ENCODE measurements at regions not wholly inside any gene's neighbourhood (a gene's known extent, or its start where the extent isn't known, plus 50 kb on each side); places are given as distances from the start of the nearest gene placed in this dataset.

DNA sequence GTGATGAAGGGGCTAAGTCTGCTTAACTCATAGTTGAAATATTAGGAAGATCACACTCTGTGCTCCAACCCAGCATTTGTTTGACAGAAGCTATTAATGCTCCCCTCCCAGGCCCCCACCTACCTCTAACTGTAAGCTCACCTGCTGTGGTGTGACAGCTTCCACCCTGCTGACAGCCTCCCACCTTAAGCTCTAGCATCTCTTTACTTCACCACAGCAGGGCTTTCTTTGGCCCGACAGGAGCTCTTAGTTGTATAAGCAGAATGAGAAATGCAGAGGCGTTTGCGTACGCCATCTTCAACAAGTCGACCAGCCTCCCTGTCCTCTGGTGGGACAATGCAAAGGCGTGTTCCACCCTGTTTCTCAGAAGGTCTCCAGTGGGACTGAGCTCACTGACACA, 80.1 kb upstream of the OSBPL8 start:
- TF ChIP-seq, protein P1, sequence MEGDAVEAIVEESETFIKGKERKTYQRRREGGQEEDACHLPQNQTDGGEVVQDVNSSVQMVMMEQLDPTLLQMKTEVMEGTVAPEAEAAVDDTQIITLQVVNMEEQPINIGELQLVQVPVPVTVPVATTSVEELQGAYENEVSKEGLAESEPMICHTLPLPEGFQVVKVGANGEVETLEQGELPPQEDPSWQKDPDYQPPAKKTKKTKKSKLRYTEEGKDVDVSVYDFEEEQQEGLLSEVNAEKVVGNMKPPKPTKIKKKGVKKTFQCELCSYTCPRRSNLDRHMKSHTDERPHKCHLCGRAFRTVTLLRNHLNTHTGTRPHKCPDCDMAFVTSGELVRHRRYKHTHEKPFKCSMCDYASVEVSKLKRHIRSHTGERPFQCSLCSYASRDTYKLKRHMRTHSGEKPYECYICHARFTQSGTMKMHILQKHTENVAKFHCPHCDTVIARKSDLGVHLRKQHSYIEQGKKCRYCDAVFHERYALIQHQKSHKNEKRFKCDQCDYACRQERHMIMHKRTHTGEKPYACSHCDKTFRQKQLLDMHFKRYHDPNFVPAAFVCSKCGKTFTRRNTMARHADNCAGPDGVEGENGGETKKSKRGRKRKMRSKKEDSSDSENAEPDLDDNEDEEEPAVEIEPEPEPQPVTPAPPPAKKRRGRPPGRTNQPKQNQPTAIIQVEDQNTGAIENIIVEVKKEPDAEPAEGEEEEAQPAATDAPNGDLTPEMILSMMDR (IDR thresholded peaks at IDR 0.05), result no peak

DNA sequence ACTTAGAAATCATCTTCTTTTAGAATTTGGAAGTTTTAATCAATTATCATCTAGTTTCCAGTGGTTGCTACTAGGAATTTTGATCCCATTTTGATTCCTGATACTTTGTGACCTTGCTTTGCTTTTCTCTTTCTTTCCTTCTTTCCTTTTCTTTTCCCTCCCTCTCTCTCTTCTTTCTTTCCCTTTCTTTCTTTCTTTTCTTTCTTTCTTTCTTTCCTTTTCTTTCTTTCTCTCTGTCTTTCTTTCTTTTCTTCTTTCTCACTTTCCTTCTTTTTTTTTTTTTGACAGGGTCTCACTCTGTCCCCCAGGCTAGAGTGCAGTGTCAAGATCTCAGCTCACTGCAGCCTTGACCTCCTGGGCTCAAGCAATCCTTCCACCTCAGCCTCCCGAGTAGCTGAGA, 81.5 kb upstream of the OSBPL8 start:
- TF ChIP-seq, protein P1 (IDR thresholded peaks at IDR 0.05), result no peak

DNA sequence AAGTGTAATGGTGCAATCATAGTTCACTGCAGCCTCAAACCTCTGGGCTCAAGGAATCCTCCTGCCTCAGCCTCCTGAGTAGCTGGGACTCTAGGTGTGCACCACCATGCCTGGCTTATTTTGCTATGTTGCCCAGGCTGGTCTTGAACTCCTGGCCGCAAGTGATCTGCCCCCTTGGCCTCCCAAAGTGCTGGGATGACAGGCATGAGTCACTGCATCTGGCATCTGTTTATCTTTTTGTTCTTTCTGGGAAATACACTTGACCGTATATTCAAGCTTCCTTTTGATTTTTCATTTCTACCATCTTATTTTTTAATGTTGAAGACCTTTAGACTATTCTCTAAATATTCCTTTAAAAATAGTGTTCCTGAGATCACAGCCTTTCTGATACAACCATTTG, 82.4 kb upstream of the OSBPL8 start:
- TF ChIP-seq, protein P1 (IDR thresholded peaks at IDR 0.05), result no peak

DNA sequence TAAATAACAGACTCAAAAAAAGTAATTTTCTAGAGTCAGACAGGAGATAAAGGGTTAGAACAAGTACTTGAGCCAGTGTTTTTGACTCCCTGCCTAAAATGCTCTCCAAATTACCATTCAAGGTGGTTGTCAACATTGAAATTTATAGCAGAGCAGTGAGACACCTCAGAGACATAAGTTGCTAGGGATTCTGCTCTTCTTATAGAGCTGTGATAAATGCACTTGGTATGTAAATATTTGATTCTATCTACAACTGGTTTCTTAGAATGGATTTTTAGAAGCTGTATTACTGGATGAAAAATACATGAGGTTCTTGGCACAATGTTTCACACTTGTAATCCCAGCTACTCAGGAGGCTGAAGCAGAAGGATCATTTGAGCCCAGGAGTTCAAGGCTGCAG, 83.9 kb upstream of the OSBPL8 start:
- TF ChIP-seq, protein P1 (IDR thresholded peaks at IDR 0.05), result no peak

DNA sequence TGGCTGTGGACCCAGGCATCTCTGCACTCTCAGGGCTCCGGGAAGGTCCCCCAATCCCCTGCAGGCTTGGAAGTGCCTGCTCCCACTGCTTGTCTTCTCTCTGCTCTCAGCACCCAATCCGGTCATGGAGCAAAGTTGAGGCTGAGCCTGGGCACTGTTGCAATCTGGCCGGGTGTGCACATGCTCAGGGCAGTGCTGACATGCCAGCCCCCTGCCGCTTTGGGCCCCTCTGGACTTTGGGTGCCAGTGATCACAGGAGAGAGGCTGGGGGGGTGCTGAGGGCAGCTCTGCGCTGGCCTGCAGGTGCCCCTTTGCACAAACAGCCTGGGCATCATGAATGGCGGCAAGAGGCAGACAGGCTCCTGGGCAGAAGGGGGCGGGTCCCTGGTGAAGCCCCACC, 85.4 kb upstream of the OSBPL8 start:
- TF ChIP-seq, protein P1 (IDR thresholded peaks at IDR 0.05), result no peak

DNA sequence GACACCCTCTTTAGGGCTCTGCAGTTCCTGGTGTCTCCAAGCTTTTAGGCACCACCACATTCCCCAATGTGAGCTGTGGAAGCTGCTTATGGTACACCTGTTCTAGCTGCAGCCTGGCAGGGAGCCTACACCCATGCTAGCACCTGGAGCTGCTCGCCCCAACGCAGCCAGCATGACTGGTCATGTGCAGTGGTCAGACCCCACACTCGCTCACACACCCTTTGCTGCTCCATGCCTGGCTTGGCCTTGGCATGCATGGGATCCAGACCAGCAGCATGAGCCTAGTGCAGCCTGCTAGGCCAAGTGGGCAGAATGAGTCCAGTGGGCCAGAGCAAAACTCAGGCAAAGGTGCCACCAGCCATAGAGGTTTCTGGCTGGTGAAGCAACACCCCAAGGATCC, 86.4 kb upstream of the OSBPL8 start:
- TF ChIP-seq, protein P1 (IDR thresholded peaks at IDR 0.05), result no peak

DNA sequence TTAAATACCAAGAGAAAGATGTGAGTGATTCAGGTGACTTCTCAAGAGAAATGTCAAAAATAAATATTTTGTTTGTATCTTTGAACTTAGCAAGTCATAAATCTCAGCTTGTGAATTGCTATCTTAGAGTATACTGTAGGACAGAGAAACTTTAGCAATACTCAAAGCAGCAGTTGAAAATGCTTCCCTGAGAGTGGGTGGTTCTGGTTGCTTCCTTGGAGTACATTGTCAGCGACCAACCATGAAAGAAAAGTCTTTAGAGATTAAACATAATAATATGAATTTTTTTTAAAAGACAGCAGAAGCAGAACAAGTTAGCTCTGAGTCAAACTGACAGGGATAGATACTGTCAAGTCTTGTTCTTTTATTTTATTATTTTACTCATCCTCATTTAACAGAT, 86.8 kb upstream of the OSBPL8 start:
- TF ChIP-seq, protein P1 (IDR thresholded peaks at IDR 0.05), result no peak

DNA sequence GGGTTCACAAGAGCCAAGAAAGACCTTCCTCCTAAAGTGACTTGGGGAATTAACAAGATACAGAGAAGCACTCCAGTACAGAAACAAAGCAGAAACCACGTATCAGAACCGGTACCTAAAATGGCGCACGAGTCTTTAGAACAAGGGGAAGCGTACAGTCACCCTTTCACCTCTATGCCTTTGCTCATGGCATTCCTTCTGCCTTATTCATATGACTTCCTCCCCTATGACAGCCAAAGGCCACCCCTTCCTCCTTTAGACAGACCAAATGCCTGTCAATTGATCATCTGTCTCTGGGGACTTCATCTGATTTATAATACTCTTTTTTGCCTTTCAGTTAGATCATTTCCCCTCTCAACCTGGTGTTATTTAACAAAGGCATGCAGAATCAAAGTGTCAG, 89.5 kb upstream of the OSBPL8 start:
- TF ChIP-seq, protein P1 (IDR thresholded peaks at IDR 0.05), result no peak

Measured in LNCAP (cell line).